HL-60 (cell line): ENCODE measurements at regions not wholly inside any gene's neighbourhood (a gene's known extent, or its start where the extent isn't known, plus 50 kb on each side); places are given as distances from the start of the nearest gene placed in this dataset.

ENCODE experiments used
- CTCF ChIP-seq: IDR thresholded peaks from one replicate; pipeline ENCODE4 v1.5.1; 2011; ENCODE audit warnings: low read length, control low read depth, inconsistent platforms; ENCODE audit not compliant: insufficient read depth
- SPI1 ChIP-seq: IDR thresholded peaks from 2 replicates; pipeline ENCODE4 v1.6.1; 2012; ENCODE audit warnings: low read depth, mild to moderate bottlenecking, borderline replicate concordance

DNA sequence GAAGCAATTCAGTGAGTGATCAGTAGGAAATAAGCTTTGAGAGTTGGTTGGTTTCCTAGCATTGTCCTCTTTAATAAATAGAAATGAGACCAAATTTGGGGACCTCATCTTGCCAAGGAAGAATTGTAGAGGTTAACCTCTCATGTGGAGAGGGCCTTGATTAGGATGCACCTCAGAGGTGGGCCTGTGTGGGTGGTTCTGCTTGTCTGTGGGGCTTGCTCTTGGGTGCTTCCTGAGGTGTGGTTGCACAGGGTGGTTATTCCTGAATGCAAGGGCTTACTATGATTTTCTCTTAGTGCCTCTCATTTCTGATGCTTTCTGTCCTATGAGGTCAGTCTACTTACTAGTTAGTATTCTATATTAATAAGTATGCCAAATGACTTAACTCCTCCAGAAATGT, 89.6 kb upstream of the MGAT5 start:
- no peak for TF ChIP-seq CTCF
- TF ChIP-seq SPI1 = no peak
